NCI-H146 treated with DMSO at 0.1 percent for 48 hours (cell line): ENCODE measurements at regions not wholly inside any gene's neighbourhood (a gene's known extent, or its start where the extent isn't known, plus 50 kb on each side); places are given as distances from the start of the nearest gene placed in this dataset.

Experiments used
- DNase-seq: peaks from one replicate; lab custom pipeline; 2025; ENCODE audit not compliant: unreplicated experiment; lab: John Stamatoyannopoulos, UW

GRCh38 chr5:8457187-8458037, 588.5 kb downstream of the MTRR start:
- DNase-seq, result peak; percentile 93

DNA sequence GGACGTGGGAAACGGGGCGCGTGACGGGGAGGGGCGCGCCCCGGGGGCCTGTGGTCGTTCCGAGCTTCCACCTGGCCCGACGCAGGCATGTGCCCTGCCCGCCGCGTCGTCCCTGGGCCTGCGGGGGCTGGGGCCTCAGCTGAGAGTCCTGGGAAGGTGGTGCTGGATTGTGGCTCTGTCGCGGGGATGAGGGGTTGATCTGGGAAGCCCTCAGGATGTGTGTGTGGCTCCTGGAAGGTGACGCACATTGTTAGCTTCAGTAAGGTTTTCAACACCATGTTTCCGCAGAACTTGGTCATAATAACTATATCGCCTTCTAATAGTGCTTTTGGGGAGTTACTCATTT, 589.1 kb downstream of the MTRR start:
- DNase-seq, result no peak

DNA sequence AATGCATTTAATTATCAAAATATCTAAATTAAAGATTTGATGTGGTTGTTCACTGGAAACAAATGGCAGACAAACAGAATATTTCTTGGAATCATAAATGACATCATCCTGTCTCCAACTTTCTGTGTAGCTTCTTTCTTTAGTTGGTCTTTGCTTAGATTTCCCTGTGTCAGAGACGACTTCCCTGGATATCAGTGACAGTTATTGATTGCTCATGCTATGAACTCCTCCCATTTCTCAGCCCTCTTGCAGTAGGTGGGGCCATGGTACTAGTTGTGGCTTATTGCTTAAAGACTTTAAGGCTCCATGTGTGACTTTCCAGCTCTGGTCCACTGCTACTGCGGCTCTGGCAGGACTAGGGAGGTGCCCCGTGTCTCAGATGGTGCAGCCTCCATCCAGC, 592.6 kb downstream of the MTRR start:
- no peak for DNase-seq

- DNase-seq, result no peak
Observed at GRCh38 chr5:8462565-8462964, 593.6 kb downstream of the MTRR start.

GRCh38 chr5:8470489-8470888, 601.5 kb downstream of the MTRR start:
- no peak for DNase-seq

DNA sequence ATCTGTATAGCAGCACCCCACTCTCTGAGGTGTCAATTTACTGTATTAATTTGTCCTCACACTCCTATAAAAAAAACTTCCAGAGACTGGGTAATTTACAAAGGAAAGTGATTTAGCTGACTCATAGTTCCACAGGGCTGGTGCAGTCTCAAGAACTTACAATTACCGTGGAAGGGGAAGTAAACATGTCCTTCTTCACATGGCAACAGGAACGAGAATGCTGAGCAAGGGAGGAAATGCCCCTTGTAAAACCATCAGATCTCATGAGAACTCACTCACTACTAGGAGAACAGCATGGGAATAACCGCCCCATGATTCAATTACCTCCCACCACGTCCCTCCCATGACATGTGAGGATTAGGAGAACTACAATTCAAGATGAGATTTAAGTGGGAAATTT, 602.6 kb downstream of the MTRR start:
- DNase-seq, result no peak

DNA sequence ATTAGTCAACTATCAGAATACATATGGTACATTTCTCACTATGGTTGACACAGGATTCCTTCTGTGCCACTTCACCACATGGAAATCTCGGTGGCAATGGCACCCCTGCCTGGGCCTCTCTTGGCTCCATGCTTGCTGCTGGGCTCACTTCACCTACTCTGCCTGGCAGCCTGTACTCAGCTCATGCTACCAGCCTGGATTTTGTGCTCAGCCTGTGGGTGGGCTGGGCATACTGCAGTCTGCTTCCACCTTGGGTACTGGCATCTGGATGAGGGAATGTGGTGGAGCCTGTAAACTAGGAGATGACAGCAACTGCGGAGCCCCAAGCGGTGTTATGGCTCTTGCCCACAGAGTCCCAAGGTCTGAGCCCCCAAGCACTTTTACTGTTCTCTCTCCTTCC, 604.1 kb downstream of the MTRR start:
- DNase-seq, result no peak

DNA sequence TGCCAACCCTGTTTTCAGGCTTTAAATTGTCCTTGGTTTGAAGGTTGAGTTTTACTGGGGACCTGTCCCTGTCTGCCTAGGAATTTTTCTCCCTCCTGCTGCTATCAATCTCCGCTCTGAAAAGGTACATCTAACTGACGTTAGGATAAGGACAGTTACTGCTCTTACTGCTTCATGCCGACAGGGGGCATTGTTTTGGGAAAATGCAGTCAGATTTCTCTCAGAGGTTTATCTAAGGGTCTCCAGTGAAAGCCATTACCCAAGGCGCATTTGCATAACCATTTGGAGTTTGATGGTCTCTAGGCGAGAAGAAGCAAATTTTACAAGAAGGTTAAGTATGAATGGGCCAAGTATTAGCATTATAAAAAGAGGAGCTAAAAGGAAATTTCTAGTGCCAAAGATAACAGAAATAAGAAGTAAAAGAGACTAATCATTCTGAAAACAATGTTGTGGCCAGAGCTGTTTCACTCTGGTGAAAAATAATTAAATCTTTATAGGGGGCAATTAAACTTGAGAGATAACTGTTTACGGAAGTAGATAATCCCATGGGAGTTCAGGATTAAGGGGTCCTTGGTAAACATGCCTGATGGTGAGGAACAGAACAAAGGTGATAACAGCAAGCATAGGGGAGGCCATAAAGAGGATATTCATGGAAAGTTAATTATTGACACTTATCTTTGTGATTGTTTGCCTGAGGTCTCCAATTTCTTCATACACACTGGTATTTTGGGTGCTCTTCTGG, 605.0 kb downstream of the MTRR start:
- DNase-seq, result no peak

GRCh38 chr5:8474569-8474930, 605.6 kb downstream of the MTRR start:
- DNase-seq, result no peak

DNA sequence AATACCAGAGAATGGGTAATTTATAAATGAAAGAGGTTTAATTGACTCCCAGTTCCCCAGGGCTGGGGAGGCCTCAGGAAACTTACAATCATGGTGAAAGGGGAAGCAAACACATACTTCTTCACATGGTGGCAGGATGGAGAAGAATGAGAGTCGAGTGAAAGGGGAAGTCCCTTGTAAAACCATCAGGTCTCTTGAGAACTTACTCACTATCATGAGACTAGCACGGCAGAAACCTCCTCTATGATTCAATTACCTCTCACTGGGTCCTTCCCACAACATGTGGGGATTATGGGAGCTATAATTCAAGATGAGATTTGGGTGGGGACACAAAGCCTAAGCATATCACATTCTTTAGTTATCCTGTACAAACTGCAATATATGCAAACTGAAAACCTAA, 609.4 kb downstream of the MTRR start:
- DNase-seq, result no peak

DNA sequence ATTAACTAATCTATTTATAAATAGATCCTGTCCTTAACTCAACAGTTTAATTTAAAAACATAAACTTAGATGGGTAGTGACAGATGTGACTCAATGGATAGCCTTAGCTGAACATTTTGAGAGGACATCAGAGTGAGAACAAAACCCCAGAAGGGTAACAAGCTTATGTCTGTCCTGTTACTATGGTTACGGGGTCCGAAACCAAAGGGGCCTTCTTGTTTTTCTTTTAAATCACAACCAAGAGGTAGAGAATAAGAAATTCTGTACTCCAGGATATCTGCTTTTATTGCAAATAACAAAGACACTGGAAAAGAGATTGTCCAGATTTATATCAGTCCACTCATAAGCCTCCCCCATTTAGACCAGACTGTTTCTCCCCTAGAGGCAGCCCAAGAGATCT, 612.1 kb downstream of the MTRR start:
- no peak for DNase-seq

DNA sequence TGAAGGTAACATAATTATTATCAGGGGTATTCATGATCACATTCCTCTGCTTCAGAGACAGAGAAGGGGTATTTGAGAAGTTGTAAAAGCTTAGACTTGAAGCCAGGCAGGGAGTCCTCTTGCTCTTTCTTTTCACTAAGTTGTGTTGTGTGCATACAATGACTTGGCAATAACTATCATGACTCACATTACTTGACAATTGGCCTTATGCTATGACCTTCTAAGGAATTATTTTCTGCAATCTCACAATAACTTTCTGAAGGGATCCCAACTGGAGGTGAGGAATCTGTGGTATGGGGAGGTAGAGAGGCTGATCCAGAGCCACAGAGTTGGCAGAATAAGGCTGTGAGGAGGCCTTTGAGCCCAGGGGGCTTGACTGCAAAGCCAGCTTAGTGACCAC, 622.3 kb downstream of the MTRR start:
- no peak for DNase-seq

DNA sequence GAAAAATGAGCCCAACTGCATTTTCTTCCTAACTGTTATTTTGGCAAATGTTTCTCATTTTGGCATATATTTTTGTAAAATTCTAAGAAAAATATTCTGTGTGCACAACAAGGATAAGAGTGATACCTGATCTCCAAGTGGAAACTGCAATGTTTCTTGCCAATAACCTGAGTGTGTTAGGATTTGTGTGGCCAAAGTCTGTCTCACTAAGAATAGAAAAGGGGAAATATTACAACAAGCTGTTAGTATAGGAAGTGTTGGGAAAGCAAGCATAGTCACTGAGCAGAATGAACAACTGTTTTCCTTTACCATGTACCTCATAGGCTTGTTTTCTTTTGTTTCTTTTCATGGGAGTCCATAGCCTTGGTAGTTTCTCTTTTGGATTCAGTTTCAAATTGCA, 624.2 kb downstream of the MTRR start:
- no peak for DNase-seq

DNA sequence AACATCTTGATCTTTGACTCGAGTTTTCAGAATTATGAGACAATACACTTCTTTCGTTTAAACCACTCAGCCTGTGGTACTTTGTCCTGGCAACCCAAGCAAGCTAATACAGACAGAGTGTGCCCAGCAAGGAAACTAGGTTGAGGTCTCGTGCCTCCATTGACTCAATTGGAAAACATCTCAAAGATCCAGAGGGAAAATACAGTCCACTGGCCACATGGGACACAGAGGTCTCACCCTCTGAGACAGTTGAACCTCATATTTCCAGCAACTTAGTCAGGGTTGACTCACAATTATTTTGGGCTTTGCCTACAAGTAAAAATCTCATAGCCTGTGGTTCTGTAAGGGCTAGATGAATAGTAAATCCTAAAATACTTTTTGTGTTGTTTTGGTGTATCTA, 631.5 kb downstream of the MTRR start:
- DNase-seq, result no peak

DNA sequence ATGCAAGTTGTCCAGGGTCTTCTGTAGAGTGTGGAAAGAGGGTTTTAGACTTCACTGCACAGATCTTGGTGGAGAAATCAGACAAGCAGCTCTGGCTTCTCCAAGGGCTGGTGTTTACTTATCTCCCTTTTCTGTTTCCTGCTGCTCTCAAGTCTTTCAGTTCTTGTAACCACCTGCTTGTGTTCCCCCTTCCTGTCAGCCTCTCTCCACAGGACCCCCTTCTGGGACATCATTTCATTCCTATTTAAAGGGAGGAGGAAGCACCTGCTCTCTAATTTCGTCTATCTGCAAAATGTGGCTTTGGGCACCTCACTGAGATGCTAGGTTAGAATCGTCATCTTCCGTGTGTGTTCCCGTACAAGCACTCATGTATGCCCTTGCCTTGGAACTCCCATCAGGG, 636.2 kb downstream of the MTRR start:
- no peak for DNase-seq

- no peak for DNase-seq
Observed at GRCh38 chr5:8508231-8508630, 639.3 kb downstream of the MTRR start.

DNA sequence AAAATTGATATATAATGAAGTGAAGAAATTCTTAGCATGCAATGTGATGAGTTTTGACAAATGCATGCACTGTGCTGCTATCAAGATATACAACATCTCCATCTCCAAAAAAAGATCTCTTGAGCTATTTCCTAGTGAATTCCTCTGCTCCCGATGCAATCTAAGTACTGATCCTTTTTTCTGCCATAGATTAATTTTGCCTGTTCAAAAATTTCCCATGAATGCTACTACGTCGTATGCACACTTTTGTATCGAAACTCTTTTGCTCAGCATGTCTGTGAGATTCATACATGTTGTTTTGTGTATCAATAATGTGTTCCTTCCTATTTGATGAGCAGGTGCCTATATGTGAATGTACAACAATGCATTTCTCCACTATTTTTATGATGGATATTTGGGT, 647.4 kb downstream of the MTRR start:
- DNase-seq, result no peak

DNA sequence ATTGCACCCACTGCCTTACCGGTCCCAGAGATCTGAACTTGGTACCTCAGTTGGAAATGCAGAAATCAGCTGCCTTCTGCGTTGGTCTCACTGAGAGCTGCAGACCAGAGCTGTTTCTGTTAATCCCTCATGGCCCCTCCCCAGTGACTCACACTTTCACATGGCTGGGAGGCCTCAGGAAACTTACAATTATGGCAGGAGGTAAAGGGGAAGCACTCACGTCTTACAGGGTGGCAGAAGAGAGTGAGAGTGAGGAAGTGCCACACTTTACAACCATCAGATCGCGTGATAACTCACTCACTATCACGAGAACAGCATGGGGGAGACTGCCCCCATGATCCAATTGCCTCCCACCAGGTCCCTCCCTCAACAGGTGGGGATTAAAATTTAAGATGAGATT, 648.5 kb downstream of the MTRR start:
- DNase-seq, result no peak

GRCh38 chr5:8520917-8521316, 652.0 kb downstream of the MTRR start:
- DNase-seq, result no peak

- DNase-seq, result no peak
Observed at GRCh38 chr5:8521991-8522390, 653.0 kb downstream of the MTRR start.

- DNase-seq, result no peak
Observed at GRCh38 chr5:8522646-8523045, 653.7 kb downstream of the MTRR start.

GRCh38 chr5:8523501-8523900, 654.6 kb downstream of the MTRR start:
- DNase-seq, result no peak

DNA sequence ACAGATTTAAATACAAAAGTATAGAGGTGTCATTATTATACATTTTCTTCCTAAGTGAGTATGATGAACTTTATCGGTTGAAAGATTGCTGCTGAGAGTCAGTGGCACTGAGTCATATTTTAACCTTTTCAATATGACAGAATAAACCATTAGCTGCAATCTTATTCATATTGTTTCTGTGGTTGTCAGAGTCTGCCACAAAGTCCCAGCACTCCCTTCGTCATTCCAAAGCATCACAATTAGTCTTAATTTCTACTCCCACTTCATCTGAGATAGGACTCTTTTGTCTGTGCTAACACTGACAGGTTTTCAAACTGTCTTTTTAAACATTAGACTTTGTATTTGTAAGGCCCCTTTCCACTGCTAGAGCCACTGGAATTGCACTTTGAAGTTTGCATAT, 656.9 kb downstream of the MTRR start:
- DNase-seq, result no peak
